MV-4-11 (cell line): ENCODE measurements at regions not wholly inside any gene's neighbourhood (a gene's known extent, or its start where the extent isn't known, plus 50 kb on each side); places are given as distances from the start of the nearest gene placed in this dataset.
"Not testable (repeated sequence)": the region's sequence is repeated elsewhere in the genome, so short reads cannot be mapped to it uniquely, and the experiment has no call there.

Experiments used
- DNase-seq: peaks from one replicate; lab custom pipeline; 2025; lab: John Stamatoyannopoulos, UW

DNA sequence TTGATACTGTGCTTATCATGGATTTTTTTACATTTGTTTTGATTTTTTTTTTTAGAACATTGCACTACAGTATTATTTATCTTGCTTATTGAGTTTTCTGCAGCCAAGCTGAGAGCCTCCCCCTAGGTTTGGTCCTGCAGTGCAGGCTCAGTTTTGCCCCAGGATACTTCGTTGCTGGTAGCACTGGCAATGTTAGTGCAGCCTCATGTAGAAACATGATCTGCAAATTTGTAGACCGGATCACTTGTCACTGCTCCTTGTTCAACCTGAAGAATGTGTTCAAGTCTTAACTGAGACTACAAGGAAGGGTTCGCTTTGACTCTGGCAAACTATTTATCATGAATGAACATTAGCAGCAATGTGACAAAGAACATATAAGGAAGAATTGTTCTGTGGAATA, 377.2 kb upstream of the PDE3A start:
- no peak for DNase-seq

DNA sequence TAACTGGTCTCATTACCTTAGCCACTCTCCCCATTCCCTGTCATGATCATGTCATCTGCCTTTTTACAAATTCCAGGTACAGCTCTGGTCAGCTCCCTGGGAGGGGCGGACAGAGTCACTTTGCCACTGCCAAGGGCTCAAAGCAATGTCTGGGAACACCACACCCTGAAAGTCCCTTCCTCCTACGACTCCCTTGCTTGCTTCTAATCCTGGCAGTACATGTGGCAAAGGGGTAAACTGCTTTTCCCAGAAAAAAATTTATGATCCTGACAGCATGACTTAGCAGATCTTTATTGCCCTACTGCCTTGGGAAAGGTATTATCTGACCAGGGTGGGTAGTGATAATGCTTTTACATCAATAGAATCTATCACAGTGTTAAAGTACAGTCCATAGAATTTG, 376.0 kb upstream of the PDE3A start:
- no peak for DNase-seq

GRCh38 chr12:19994968-19995367, 373.4 kb upstream of the PDE3A start:
- DNase-seq: no peak

- no peak for DNase-seq
These were observed 370.5 kb upstream of the PDE3A start for GRCh38 chr12:19997656-19998400.

DNA sequence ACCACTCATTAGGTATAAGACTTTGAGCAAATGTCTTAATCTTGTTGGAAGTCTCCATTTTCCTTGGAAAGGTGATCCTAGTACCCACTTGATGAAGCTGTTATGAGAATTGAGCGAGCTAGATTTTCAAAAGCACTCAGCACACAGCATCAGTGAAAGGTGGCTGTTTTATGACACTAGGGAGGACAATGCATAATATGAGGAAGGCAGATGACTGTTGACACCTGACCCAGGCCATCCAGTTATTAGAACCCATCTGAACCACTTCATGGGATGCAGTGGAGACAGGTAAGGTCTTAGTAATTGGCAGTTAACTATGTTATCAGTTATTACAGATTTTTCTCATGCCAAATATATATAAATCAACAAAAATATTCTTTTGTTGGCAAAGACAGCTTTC, 369.9 kb upstream of the PDE3A start:
- no peak for DNase-seq

DNA sequence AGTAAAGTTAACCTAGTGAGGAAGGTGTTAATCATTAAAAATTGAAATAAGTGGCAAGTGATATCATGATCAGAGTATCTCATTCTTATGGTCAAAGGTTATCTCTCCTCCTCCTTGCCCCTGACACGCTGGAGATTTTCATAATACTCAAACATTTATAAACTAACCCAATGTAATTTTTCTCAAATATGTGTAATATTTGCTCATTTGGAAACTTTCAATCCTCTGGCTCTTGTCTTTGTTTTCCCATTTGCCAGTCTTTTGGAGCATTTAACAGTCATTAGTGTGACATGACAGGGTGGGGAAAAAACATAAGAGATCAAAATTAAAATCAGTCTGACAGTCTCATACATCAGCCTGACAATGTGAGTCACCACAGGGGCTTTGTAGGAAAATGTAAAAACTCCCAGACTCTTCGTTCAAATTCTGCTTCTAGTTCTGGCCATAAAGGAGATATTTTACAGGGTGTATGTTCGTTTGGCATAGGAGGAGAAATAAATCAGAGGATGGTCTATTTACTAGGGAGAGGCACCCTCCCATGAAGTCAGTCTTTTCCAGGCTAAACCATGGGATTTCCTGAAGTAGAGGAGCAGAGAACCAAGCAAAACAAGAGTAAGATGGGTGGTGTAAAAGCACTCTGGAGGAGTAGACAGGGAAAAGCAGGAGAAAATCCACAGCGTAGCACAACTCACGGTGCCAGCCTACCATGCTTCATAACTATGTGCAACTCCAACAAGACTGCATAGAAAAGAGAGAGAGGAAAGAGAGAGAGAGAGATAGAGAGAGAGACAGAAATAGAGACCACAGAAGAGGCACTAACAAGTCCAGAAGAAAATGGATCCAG, 369.2 kb upstream of the PDE3A start:
- DNase-seq: no peak

- no peak for DNase-seq
These were observed 368.6 kb upstream of the PDE3A start for GRCh38 chr12:19999805-20000138.

DNA sequence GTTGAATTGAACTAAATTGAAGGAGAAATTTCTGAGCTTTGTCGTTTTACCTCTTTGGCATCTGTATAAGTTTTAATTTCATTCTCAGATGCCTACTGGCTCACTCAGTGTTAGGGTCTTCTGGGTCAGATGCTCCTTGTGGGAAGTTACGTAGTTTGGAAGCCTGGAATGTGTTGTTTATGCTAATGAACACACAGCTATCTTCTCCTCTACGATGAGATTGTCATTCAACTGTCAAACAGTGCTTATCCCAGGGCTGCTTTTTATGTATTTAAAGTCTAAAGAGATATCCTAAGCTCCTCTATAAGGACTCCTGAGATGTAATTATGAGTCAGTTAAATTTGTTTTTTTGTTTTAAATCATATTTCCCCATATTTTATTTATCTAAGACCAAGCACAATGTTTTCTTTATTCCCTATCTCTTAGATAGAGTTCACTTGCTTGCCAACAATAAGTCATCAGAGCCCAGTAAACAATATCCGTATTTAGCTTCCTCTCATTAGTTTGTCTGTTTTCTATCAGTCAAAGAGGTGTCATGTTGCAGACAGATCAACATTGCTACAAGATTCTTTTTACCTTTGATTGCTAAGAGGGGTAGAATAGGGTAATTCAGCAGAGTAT, 368.0 kb upstream of the PDE3A start:
- DNase-seq: no peak

GRCh38 chr12:20003252-20003651, 365.1 kb upstream of the PDE3A start:
- DNase-seq: no peak

DNA sequence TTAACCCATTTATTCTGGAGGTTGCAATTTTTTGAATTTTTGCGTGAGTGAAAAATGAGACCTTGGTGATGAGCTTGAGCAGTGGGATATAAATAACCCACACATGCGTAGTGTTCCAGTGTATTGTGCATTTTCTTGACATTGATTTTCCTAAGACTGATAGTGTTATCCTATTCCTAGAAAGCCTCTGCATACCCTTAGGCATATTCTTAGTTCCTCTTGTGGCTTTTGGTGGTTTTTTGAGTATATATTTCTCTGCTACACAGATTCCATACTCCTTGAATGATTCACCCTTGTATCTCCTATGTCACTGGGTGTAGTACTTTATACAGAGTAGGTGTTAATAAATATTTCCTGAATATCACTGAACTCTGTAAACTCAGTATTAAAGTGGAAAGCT, 363.4 kb upstream of the PDE3A start:
- DNase-seq: peak; percentile 6

DNA sequence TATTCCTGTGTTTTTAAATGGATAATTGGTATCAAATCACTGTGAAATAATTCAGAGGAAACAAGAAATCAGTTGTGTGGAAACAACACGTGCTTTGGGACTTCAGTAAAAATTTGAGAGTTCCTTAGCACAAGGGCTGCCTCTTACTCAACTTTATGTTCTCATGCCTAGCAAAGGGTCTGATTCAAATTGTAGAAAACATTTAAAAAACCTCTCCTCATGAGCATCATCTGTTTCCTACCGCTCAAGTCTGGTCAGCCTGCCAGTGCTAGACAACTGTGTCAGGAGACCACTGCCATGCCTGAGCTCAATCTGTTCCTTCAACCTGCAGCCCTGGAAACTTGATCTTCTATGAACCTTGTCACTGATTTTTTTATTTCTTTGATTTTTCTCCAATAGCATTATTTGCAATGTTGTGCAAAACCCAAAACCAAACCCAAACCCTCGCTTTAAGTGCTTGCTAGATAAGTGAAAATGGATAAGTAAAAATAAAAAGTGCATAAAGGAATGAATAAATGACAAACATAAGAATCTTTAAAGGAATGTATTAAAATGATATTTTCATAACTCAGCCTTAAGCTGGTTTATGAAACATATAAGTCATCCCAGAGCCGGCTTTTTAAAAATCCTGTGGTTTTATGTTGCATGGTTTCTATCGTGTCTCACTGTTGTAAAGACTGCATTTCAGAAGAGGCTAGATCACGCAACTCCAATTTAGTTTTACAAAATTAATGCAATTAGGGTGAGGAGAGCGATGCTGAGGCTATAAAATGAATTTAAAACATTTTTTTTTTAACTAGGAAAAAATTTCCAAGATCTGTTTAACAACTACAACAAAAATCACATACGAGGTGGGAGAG, 361.2 kb upstream of the PDE3A start:
- no peak for DNase-seq

DNA sequence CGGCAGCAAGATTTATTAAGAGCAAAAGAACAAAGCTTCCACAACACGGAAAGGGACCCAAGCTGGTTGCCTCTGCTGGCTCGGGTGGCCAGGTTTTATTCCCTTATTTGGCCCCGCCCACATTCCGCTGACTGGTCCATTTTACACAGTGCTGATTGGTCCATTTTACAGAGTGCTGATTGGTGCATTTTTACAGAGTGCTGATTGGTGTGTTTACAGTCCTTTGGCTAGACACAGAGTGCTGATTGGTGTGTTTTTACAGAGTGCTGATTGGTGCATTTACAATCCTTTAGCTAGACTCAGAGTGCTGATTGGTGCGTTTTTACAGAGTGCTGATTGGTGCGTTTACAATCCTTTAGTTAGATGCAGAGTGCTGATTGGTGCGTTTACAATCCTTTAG, 358.4 kb upstream of the PDE3A start:
- not testable (repeated sequence) for DNase-seq

- no peak for DNase-seq
These were observed 357.1 kb upstream of the PDE3A start for GRCh38 chr12:20011200-20011599.

DNA sequence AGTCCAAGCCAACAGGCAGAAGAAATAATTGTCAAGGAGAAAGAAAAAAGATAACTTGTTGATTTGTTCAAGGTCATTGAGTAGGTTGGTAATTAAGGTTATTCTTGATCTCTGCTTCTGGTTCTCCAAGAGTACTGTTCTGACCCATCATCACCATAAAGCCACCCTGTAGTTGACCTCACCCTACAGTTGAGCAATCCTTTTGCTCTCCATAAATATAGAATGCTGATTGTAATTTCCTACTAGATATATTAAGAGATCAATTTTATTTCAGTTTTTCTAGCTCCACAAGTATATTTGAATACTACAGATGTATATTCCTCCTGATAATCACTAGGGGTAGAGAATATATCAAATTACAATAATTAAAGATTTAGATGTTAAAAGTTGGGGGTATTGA, 350.5 kb upstream of the PDE3A start:
- DNase-seq: no peak

- no peak for DNase-seq
These were observed 349.9 kb upstream of the PDE3A start for GRCh38 chr12:20018406-20018805.

- DNase-seq: peak; percentile 2
These were observed 344.1 kb upstream of the PDE3A start for GRCh38 chr12:20024194-20024593.

DNA sequence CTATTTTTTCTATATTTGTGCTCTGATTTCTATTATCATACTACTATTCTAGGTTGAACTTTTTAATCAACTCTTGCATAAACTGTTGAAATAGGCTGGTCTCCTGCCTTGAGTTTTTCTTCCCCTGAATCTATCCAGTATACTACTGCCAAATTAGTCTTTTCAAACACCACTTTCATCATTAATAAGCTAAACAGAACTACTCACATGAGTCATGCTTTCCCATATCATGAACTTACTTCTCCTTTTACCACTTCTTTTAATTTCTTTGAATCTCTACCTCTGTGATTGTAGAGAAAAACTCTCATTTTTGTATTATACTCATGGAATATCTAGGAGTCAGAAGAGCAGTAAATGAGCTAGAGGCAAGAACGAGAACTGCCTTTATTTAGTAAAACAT, 340.3 kb upstream of the PDE3A start:
- DNase-seq: peak; percentile 56

DNA sequence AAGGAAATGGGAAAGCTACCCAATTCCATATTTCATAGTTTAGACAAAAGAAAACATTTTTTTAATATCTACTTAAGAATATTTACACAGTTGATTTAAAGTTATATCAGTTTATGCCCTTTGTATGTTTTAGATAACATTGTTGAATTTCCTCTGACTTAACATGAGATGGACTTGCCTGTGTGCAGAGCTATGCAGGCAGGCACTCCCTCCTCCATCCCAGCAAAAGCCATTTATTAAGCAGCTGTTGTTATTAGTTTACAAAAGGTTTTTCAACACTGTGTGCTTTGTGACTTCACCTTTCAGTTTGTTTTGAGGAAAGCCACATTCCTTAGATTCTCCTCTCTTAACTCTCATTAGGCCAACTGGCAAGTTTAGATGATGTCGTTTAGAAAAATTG, 337.5 kb upstream of the PDE3A start:
- no peak for DNase-seq

DNA sequence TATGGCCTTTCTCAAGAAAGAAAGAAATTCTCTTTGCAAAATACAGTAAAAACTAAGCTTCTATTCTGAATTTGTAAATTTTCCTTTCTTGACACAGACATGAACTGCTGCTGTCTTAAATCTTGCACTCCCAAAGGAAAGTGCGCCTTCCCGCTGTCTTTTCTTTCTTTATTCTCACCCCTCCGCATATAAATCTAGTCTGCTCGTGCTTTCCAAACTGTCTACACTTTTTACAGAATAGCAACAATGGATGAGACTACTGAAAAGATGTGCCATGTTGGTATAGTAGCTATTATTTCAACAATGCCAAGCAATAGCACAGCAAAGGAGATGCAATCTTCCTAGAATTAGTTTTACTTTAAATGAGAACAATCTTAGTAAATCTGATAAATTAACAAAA, 328.8 kb upstream of the PDE3A start:
- no peak for DNase-seq

GRCh38 chr12:20040184-20040583, 328.2 kb upstream of the PDE3A start:
- DNase-seq: no peak

GRCh38 chr12:20040831-20041230, 327.5 kb upstream of the PDE3A start:
- DNase-seq: no peak

- DNase-seq: no peak
These were observed 324.0 kb upstream of the PDE3A start for GRCh38 chr12:20044351-20044750.
